ENCODE measurements at regions not wholly inside any gene's neighbourhood (a gene's known extent, or its start where the extent isn't known, plus 50 kb on each side); places are given as distances from the start of the nearest gene placed in this dataset.
A peak's percentile ranks its signal among the peaks of the same experiment; 100 is the strongest.
"Not testable (repeated sequence)": the region's sequence is repeated elsewhere in the genome, so short reads cannot be mapped to it uniquely, and the experiment has no call there.

DNA sequence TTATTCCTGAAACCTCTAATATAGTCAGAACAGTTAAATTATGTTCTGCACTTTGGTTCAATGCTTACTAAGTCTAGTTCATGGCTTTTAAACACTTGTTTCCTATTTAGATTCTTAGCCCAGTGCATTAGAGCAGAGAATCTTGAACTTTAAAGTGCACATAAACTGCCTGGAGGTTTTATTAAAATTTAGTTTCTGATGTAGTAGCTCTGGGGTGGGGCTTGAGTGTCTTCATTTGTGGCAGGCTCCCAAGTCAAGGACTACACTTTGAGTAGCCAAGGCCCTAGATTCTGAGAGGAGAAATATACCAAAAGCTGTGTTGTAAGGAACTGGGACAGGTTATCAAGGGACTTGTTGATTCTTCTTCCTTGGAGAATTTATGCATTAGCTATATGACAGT is 1604.2 kb downstream of the KHDRBS2 start:
- no peak for DNase-seq
- intact Hi-C loops (cut with DNase I): no loop called here

- DNase-seq: no peak
- intact Hi-C loops (cut with DNase I): no loop called here
These were observed 1606.8 kb downstream of the KHDRBS2 start for GRCh38 chr6:60679175-60679574.

- intact Hi-C loops (cut with DNase I): no loop called here
- no peak for DNase-seq
These were observed 1614.7 kb downstream of the KHDRBS2 start for GRCh38 chr6:60671369-60671768.

DNA sequence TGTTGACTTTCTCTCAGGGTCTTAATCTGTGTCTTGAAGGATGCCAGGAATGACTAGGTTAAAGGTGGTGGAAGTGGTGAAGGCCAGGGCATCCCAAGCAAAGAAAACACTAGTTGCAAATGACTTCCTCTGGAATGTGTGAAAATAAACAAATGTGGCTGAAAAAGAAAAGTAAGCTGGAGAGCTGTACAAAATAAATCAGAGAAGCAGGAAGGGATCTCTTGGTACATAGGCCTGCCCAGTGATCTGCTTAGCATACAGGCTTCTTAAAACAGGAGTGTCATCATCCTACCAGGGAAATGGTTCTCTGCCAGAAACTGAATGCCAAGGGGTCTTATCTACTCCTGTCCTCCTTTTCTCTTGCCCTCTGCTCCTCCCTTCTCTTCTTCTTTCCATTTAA is 1616.0 kb downstream of the KHDRBS2 start:
- no peak for DNase-seq
- intact Hi-C loops (cut with DNase I): no loop called here

- DNase-seq: no peak
- intact Hi-C loops (cut with DNase I): no loop called here
These were observed 1617.6 kb downstream of the KHDRBS2 start for GRCh38 chr6:60668428-60668827.

- intact Hi-C loops (cut with DNase I): not testable (repeated sequence)
- DNase-seq: peak in 1 of 10 donors; percentile 73
These were observed 1622.8 kb downstream of the KHDRBS2 start for GRCh38 chr6:60663199-60663598.

DNA sequence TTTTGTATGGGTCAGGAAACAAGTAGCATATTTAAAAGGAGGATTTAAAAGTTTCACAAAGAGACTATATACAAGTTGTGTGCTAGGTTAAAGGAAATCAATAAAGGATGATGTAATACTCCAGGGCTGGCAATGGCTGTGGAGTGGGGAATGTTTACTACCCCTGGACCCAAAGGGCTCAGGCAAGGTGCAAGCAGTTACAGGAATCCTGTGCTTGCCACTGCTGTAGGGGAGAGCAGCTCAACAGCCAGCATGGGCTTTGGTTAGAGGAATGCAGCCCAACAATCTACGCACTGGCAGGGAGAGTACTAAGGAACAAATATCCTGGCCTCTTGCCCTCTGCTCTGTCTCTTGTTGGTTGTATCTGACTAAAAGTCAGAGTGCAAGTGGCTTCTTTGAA is 1642.2 kb downstream of the KHDRBS2 start:
- DNase-seq: peak in 1 of 10 donors; percentile 24
- intact Hi-C loops (cut with DNase I): no loop called here

GRCh38 chr6:60639185-60639584 is 1646.8 kb downstream of the KHDRBS2 start:
- intact Hi-C loops (cut with DNase I); DNase-seq: not testable (repeated sequence)
